ENCODE measurements at regions not wholly inside any gene's neighbourhood (a gene's known extent, or its start where the extent isn't known, plus 50 kb on each side); places are given as distances from the start of the nearest gene placed in this dataset.

DNA sequence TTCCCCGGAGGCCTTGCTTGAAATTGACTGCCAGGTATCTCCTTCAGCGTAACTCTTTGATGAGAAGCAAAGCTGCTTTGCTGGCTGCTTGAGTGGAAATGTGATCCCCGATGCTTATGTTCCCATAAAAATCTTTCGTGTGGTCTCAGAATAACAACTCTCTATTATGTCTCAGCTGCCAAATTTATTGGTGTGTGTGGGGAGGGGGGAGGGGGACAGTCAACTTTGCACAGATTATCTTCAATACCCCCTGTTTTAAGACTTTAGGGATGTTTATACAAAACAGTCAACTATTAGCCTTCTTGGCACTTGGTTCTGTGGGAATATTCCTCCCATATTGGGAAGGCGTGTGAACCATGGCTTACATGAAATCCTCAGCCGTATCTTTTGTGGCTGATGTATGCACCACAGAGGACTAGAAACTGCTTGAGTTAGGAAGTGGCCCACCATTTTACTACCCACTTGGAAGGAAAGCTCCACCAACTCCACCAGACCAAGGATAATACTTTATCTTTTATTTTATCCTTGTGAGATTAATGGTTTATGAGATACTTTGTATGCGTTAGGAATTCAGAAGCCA is 101.5 kb upstream of the SLC24A3 start:
- TF ChIP-seq, protein P1, sequence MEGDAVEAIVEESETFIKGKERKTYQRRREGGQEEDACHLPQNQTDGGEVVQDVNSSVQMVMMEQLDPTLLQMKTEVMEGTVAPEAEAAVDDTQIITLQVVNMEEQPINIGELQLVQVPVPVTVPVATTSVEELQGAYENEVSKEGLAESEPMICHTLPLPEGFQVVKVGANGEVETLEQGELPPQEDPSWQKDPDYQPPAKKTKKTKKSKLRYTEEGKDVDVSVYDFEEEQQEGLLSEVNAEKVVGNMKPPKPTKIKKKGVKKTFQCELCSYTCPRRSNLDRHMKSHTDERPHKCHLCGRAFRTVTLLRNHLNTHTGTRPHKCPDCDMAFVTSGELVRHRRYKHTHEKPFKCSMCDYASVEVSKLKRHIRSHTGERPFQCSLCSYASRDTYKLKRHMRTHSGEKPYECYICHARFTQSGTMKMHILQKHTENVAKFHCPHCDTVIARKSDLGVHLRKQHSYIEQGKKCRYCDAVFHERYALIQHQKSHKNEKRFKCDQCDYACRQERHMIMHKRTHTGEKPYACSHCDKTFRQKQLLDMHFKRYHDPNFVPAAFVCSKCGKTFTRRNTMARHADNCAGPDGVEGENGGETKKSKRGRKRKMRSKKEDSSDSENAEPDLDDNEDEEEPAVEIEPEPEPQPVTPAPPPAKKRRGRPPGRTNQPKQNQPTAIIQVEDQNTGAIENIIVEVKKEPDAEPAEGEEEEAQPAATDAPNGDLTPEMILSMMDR (IDR thresholded peaks at IDR 0.05; ENCODE audit: low read depth, low read length) = no peak
- no peak for TF ChIP-seq EZH2phosphoT487 (IDR thresholded peaks at IDR 0.05; ENCODE audit: low read depth)

All from OCI-LY3 (cell line).